OCI-LY7 (cell line): ENCODE measurements at regions not wholly inside any gene's neighbourhood (a gene's known extent, or its start where the extent isn't known, plus 50 kb on each side); places are given as distances from the start of the nearest gene placed in this dataset.

Experiments
- BruUV-seq: library from RNA; stranded (reverse); fragments of 400-500 nt; replicated peaks from 2 replicates; lab custom pipeline; 2021; lab: Mats Ljungman, UMichigan
- CTCF ChIA-PET: fragments of 300-600 bp; sonication (Branson Sonifier 250); formaldehyde crosslinking; loops from one replicate; lab custom pipeline; 2022; ENCODE audit warnings: antibody characterized with exemption; ENCODE audit not compliant: unreplicated experiment; lab: Charles Lee
- POLR2A ChIA-PET: fragments of 300-600 bp; sonication (Branson Sonifier 250); formaldehyde crosslinking; loops from one replicate; lab custom pipeline; 2022; ENCODE audit warnings: antibody characterized with exemption; lab: Charles Lee
- DNase-seq: peaks from one replicate; pipeline ENCODE4 v3.0.0-alpha.2; 2015; ENCODE audit warnings: low spot score
- H2AFZ ChIP-seq: fragments of 200-600 bp; sonication (generic), shearing (Covaris generic); 2 replicates; pipeline ENCODE4 v1.6.1; 2014; ENCODE audit warnings: mild to moderate bottlenecking, antibody characterized with exemption, low read length, moderate library complexity
- H3K27ac ChIP-seq: fragments of 200-600 bp; sonication (generic); 2 replicates; pipeline ENCODE4 v1.5.1; 2014; ENCODE audit warnings: mixed run types, low read depth, mild to moderate bottlenecking, moderate library complexity, low read length, inconsistent platforms; ENCODE audit not compliant: poor library complexity, severe bottlenecking
- H3K36me3 ChIP-seq: fragments of 200-600 bp; sonication (generic); 2 replicates; pipeline ENCODE4 v1.6.1; 2014; ENCODE audit warnings: mild to moderate bottlenecking, antibody characterized with exemption, low read length, moderate library complexity, mixed read lengths; ENCODE audit not compliant: insufficient read depth
- H3K4me1 ChIP-seq: fragments of 200-600 bp; sonication (generic); 2 replicates; pipeline ENCODE4 v1.5.1; 2014; ENCODE audit warnings: mild to moderate bottlenecking, low read length; ENCODE audit not compliant: insufficient read depth, poor library complexity, severe bottlenecking
- H3K4me2 ChIP-seq: fragments of 200-600 bp; sonication (generic); 2 replicates; pipeline ENCODE4 v1.6.1; 2014; ENCODE audit warnings: mild to moderate bottlenecking, low read length
- H3K4me3 ChIP-seq: fragments of 200-600 bp; sonication (generic); 2 replicates; pipeline ENCODE4 v1.5.1; 2014; ENCODE audit warnings: mild to moderate bottlenecking, low read depth, low read length; ENCODE audit not compliant: poor library complexity, severe bottlenecking
- H3K79me2 ChIP-seq: fragments of 200-600 bp; sonication (generic); 2 replicates; pipeline ENCODE4 v1.6.1; 2016; ENCODE audit warnings: low read depth, mild to moderate bottlenecking, low read length, moderate library complexity, mixed read lengths; ENCODE audit not compliant: insufficient read depth
- H3K9me2 ChIP-seq: fragments of 200-600 bp; sonication (generic); 2 replicates; pipeline ENCODE4 v1.6.1; 2016; ENCODE audit warnings: mild to moderate bottlenecking, low read length, mixed read lengths; ENCODE audit not compliant: insufficient read depth
- H3K9me3 ChIP-seq: fragments of 200-600 bp; sonication (generic); 2 replicates; pipeline ENCODE4 v1.6.1; 2014; ENCODE audit warnings: mild to moderate bottlenecking, mixed run types, low read length, mixed read lengths
- H4K20me1 ChIP-seq: fragments of 200-600 bp; sonication (generic); 2 replicates; pipeline ENCODE4 v1.6.1; 2014; ENCODE audit warnings: mild to moderate bottlenecking, antibody characterized with exemption, low read length, moderate library complexity, mixed read lengths; ENCODE audit not compliant: insufficient read depth
- CTCF ChIP-seq: fragments of 200-600 bp; sonication (generic); conservative IDR thresholded peaks from 2 replicates; pipeline ENCODE4 v1.5.1; 2014; ENCODE audit warnings: mild to moderate bottlenecking, antibody characterized with exemption, low read length, moderate library complexity, mixed read lengths
- EZH2phosphoT487 ChIP-seq: fragments of 200-600 bp; sonication (generic); IDR thresholded peaks from 2 replicates; pipeline ENCODE4 v1.6.1; 2018; ENCODE audit warnings: low read depth, borderline replicate concordance, mild to moderate bottlenecking, mixed run types, antibody characterized with exemption, low read length, moderate library complexity, mixed read lengths
- intact Hi-C: fragments of 100-400 bp; cut with micrococcal nuclease; formaldehyde crosslinking; loops from one replicate; pipeline ENCODE4 v1.10.0; 2022; ENCODE audit not compliant: unreplicated experiment

GRCh38 chr1:4515727-4516289, 138.6 kb upstream of the AJAP1 start:
- ChIA-PET CTCF (no interaction called here), POLR2A (interaction anchor here (0.6 kb wide), 1 partner anchor 173 kb away, joined by 7 read pairs; no protein-coding TSS in a partner anchor)
- Histone ChIP-seq H3K79me2 (no peaks in the 10 kb centered on the region), H3K36me3 (no peaks in the 10 kb centered on the region), H3K27ac (no peak overlapping the region), H2AFZ (no peak overlapping the region), H4K20me1 (no peaks in the 10 kb centered on the region), H3K4me2 (no peak overlapping the region), H3K9me2 (no peaks in the 10 kb centered on the region), H3K4me1 (no peaks in the 10 kb centered on the region), H3K4me3 (no peak overlapping the region), H3K9me3 (no peaks in the 10 kb centered on the region)
- TF ChIP-seq CTCF (no peak), EZH2phosphoT487 (no peak)
- no peak for DNase-seq
- intact Hi-C loops, result no loop called here
- BruUV-seq, result no TSS peak

DNA sequence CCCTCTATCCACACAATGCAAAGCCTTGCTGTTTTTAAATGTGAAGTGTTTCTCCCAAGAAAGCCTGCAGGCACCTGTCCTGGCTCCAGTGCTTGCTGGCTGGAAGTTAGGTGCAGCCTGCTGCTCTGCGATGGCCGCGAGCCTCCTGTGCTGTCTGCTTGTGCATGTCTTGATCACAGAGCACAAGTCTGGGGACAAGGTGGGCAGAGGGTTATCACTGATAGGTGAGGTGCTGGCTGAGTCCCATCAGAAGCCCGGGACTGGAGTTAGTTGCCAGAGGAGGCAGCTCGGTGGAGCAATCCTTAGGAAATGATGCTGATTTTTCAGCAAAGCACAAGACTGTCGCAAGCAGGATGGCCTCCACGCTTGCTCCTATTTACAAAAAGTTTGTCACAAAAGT, 137.8 kb upstream of the AJAP1 start:
- no peak for DNase-seq
- POLR2A ChIA-PET, result interaction anchor here (0.6 kb wide), 1 partner anchor 172 kb away, joined by 7 read pairs; no protein-coding TSS in a partner anchor
- no peak for TF ChIP-seq EZH2phosphoT487
- no peak for TF ChIP-seq CTCF
- Histone ChIP-seq H4K20me1 (no peaks in the 10 kb centered on the region), H2AFZ (no peak overlapping the region), H3K4me3 (no peak overlapping the region), H3K9me3 (no peaks in the 10 kb centered on the region), H3K79me2 (no peaks in the 10 kb centered on the region), H3K36me3 (no peaks in the 10 kb centered on the region), H3K4me2 (no peak overlapping the region), H3K9me2 (no peaks in the 10 kb centered on the region), H3K4me1 (no peaks in the 10 kb centered on the region), H3K27ac (no peak overlapping the region)
- no TSS peak for BruUV-seq
- intact Hi-C loops, result no loop called here
- CTCF ChIA-PET, result no interaction called here

- Histone ChIP-seq H2AFZ (no peak overlapping the region), H3K36me3 (no peaks in the 10 kb centered on the region), H3K27ac (no peak overlapping the region), H3K9me2 (no peaks in the 10 kb centered on the region), H4K20me1 (no peaks in the 10 kb centered on the region), H3K4me1 (no peaks in the 10 kb centered on the region), H3K79me2 (no peaks in the 10 kb centered on the region), H3K4me2 (no peak overlapping the region), H3K4me3 (no peak overlapping the region), H3K9me3 (no peaks in the 10 kb centered on the region)
- no TSS peak for BruUV-seq
- no peak for DNase-seq
- intact Hi-C loops, result no loop called here
- ChIA-PET POLR2A (no interaction called here), CTCF (no interaction called here)
- TF ChIP-seq EZH2phosphoT487 (no peak), CTCF (no peak)
Observed at GRCh38 chr1:4517186-4517954, 137.0 kb upstream of the AJAP1 start.
